HEK293 (cell line): ENCODE measurements at regions not wholly inside any gene's neighbourhood (a gene's known extent, or its start where the extent isn't known, plus 50 kb on each side); places are given as distances from the start of the nearest gene placed in this dataset.

Experiments
- HIC1 ChIP-seq: fragments of 450-650 bp; formaldehyde crosslinking; IDR thresholded peaks from 2 replicates; pipeline ENCODE4 v1.5.1; 2016; ENCODE audit warnings: missing biosample characterization, missing genetic modification characterization
- IKZF3 ChIP-seq: fragments of 450-650 bp; IDR thresholded peaks from 2 replicates; pipeline ENCODE4 v1.5.0; 2018; ENCODE audit warnings: missing biosample characterization, mild to moderate bottlenecking, missing genetic modification characterization, moderate library complexity
- KLF7 ChIP-seq: fragments of 450-650 bp; formaldehyde crosslinking; IDR thresholded peaks from 2 replicates; pipeline ENCODE4 v1.5.1; 2016; ENCODE audit warnings: missing biosample characterization, missing genetic modification characterization, borderline replicate concordance
- KLF8 ChIP-seq: fragments of 450-650 bp; formaldehyde crosslinking; IDR thresholded peaks from 2 replicates; pipeline ENCODE4 v1.5.1; 2016; ENCODE audit warnings: missing biosample characterization, missing genetic modification characterization
- MZF1 ChIP-seq: fragments of 450-650 bp; formaldehyde crosslinking; IDR thresholded peaks from 2 replicates; pipeline ENCODE4 v1.5.1; 2017; ENCODE audit warnings: missing biosample characterization, missing genetic modification characterization, borderline replicate concordance
- PATZ1 ChIP-seq: fragments of 450-650 bp; formaldehyde crosslinking; IDR thresholded peaks from 2 replicates; pipeline ENCODE4 v1.5.1; 2016; ENCODE audit warnings: missing biosample characterization, missing genetic modification characterization
- SCRT2 ChIP-seq: fragments of 450-650 bp; formaldehyde crosslinking; IDR thresholded peaks from 2 replicates; pipeline ENCODE4 v1.5.1; 2016; ENCODE audit warnings: missing biosample characterization, missing genetic modification characterization
- ZBTB6 ChIP-seq: fragments of 450-650 bp; formaldehyde crosslinking; IDR thresholded peaks from 2 replicates; pipeline ENCODE4 v1.5.1; 2017; ENCODE audit warnings: missing biosample characterization, missing genetic modification characterization
- ZNF132 ChIP-seq: fragments of 450-650 bp; formaldehyde crosslinking; IDR thresholded peaks from 2 replicates; pipeline ENCODE4 v1.5.1; 2017; ENCODE audit warnings: missing biosample characterization, missing genetic modification characterization, borderline replicate concordance
- ZNF138 ChIP-seq: fragments of 450-650 bp; formaldehyde crosslinking; IDR thresholded peaks from 2 replicates; pipeline ENCODE4 v1.5.1; 2016; ENCODE audit warnings: missing biosample characterization, missing genetic modification characterization, borderline replicate concordance
- ZNF18 ChIP-seq: fragments of 450-650 bp; formaldehyde crosslinking; IDR thresholded peaks from 2 replicates; pipeline ENCODE4 v1.5.1; 2016; ENCODE audit warnings: missing biosample characterization, missing genetic modification characterization
- ZNF274 ChIP-seq, 2 experiments: fragments of 200-500 bp in 1 of 2; fragments of 450-650 bp in 1 of 2; sonication (Bioruptor generic) in 1 of 2; formaldehyde crosslinking in 1 of 2; IDR thresholded peaks; 2 replicates each; pipeline versions ENCODE4 v1.5.1 to v1.6.1; 2014 to 2016; ENCODE audit warnings: borderline replicate concordance in 1 of 2, inconsistent platforms in 1 of 2, low read length in 1 of 2, missing biosample characterization in 1 of 2, missing genetic modification characterization in 1 of 2
- ZNF302 ChIP-seq: fragments of 450-650 bp; formaldehyde crosslinking; IDR thresholded peaks from 2 replicates; pipeline ENCODE4 v1.5.1; 2016; ENCODE audit warnings: missing biosample characterization, missing genetic modification characterization, low read depth
- ZNF366 ChIP-seq: fragments of 450-650 bp; formaldehyde crosslinking; conservative IDR thresholded peaks from 2 replicates; pipeline ENCODE4 v1.5.1; 2016; ENCODE audit warnings: missing biosample characterization, missing genetic modification characterization
- ZNF416 ChIP-seq: fragments of 450-650 bp; formaldehyde crosslinking; IDR thresholded peaks from 2 replicates; pipeline ENCODE4 v1.5.1; 2016; ENCODE audit warnings: missing biosample characterization, missing genetic modification characterization
- ZNF426 ChIP-seq: fragments of 450-650 bp; formaldehyde crosslinking; IDR thresholded peaks from 2 replicates; pipeline ENCODE4 v1.5.1; 2017; ENCODE audit warnings: missing biosample characterization, missing genetic modification characterization, mild to moderate bottlenecking, inconsistent platforms, moderate library complexity
- ZNF488 ChIP-seq: fragments of 450-650 bp; formaldehyde crosslinking; IDR thresholded peaks from 2 replicates; pipeline ENCODE4 v1.5.1; 2016; ENCODE audit warnings: missing biosample characterization, missing genetic modification characterization
- ZNF521 ChIP-seq: fragments of 450-650 bp; formaldehyde crosslinking; IDR thresholded peaks from 2 replicates; pipeline ENCODE4 v1.5.1; 2017; ENCODE audit warnings: missing biosample characterization, mild to moderate bottlenecking, missing genetic modification characterization
- ZNF549 ChIP-seq: fragments of 450-650 bp; IDR thresholded peaks from 2 replicates; pipeline ENCODE4 v1.5.1; 2018; ENCODE audit warnings: missing biosample characterization, missing genetic modification characterization, mild to moderate bottlenecking, inconsistent platforms, moderate library complexity
- ZNF555 ChIP-seq: fragments of 450-650 bp; formaldehyde crosslinking; conservative IDR thresholded peaks from 2 replicates; pipeline ENCODE4 v1.5.1; 2017; ENCODE audit warnings: missing biosample characterization, mild to moderate bottlenecking, missing genetic modification characterization, inconsistent platforms
- ZNF585B ChIP-seq: fragments of 450-650 bp; formaldehyde crosslinking; IDR thresholded peaks from 2 replicates; pipeline ENCODE4 v1.5.1; 2016; ENCODE audit warnings: missing biosample characterization, missing genetic modification characterization
- ZNF623 ChIP-seq: fragments of 450-650 bp; formaldehyde crosslinking; IDR thresholded peaks from 2 replicates; pipeline ENCODE4 v1.5.1; 2016; ENCODE audit warnings: missing biosample characterization, missing genetic modification characterization
- ZNF629 ChIP-seq: fragments of 450-650 bp; formaldehyde crosslinking; IDR thresholded peaks from 2 replicates; pipeline ENCODE4 v1.5.1; 2017; ENCODE audit warnings: missing biosample characterization, missing genetic modification characterization
- ZNF692 ChIP-seq: fragments of 450-650 bp; formaldehyde crosslinking; IDR thresholded peaks from 2 replicates; pipeline ENCODE4 v1.5.1; 2016; ENCODE audit warnings: missing biosample characterization, missing genetic modification characterization
- ZNF701 ChIP-seq: fragments of 450-650 bp; formaldehyde crosslinking; IDR thresholded peaks from 2 replicates; pipeline ENCODE4 v1.5.1; 2016; ENCODE audit warnings: missing biosample characterization, missing genetic modification characterization

GRCh38 chr1:212558693-212559480 lies 49.7 kb upstream of the ATF3 start (continued):
- TF ChIP-seq ZNF274 (IDR thresholded peaks at IDR 0.05; ENCODE audit: low read length) (no peak), ZNF274 (tag by site-specific recombination; IDR thresholded peaks at IDR 0.05; ENCODE audit: borderline replicate concordance) (no peak), ZBTB6 (tag by site-specific recombination) (no peak), ZNF18 (tag by site-specific recombination) (no peak), ZNF416 (no peak), IKZF3 (tag by site-specific recombination) (no peak; the same call in 1 of the 2 replicates), KLF8 (peak; percentile 97), KLF7 (tag by site-specific recombination) (no peak; the same call in 1 of the 2 replicates), ZNF426 (tag by site-specific recombination) (no peak), ZNF302 (tag by site-specific recombination) (no peak), SCRT2 (tag by site-specific recombination) (no peak), ZNF549 (tag by site-specific recombination) (no peak), ZNF366 (no peak), ZNF488 (tag by site-specific recombination) (no peak), ZNF555 (no peak), ZNF585B (tag by site-specific recombination) (no peak), ZNF701 (tag by site-specific recombination) (no peak), ZNF623 (tag by site-specific recombination) (no peak), ZNF692 (tag by site-specific recombination) (peak; percentile 89), ZNF521 (no peak), ZNF138 (tag by site-specific recombination) (no peak), ZNF629 (peak; percentile 99), HIC1 (0 out of 2 replicates have a peak, but pooled peaks have one; percentile 15), ZNF132 (no peak), MZF1 (no peak), PATZ1 (peak; percentile 77)
